ENCODE measurements at regions not wholly inside any gene's neighbourhood (a gene's known extent, or its start where the extent isn't known, plus 50 kb on each side); places are given as distances from the start of the nearest gene placed in this dataset.

GRCh38 chr2:58540681-58541080 lies 299.6 kb upstream of the FANCL start:
- Histone ChIP-seq H4K20me1 (ENCODE audit: insufficient read depth) (no peaks in the 10 kb centered on the region), H3K9me3 (ENCODE audit: low read length) (no peaks in the 10 kb centered on the region), H3K4me2 (ENCODE audit: low read length) (peak overlapping the region; percentile 43), H3K27me3 (ENCODE audit: insufficient read depth, low read depth, low read length) (no peaks in the 10 kb centered on the region), H3K4me3 (ENCODE audit: low read length) (peak overlapping the region; percentile 41), H3K27ac (ENCODE audit: low read length) (peak overlapping the region; percentile 57), H3K9ac (ENCODE audit: low read length) (peak overlapping the region; percentile 21), H3K36me3 (ENCODE audit: insufficient read depth, low read length) (no peaks in the 10 kb centered on the region), H3K79me2 (replicated peaks; ENCODE audit: insufficient read depth, low read length) (no peaks in the 10 kb centered on the region), H3F3A (ENCODE audit: insufficient read depth, low read length, poor library complexity, severe bottlenecking) (no peaks in the 10 kb centered on the region), H2AFZ (ENCODE audit: low read depth, low read length) (no peak overlapping the region), H3K9me2 (ENCODE audit: insufficient read depth, low read length) (no peaks in the 10 kb centered on the region)
- TF ChIP-seq CTCF (IDR thresholded peaks at IDR 0.05; ENCODE audit: poor library complexity, severe bottlenecking), result no peak
- TF ChIP-seq EP300 (conservative IDR thresholded peaks at IDR 0.05; ENCODE audit: poor library complexity, severe bottlenecking), result no peak
- no peak for TF ChIP-seq POLR2AphosphoS5 (IDR thresholded peaks at IDR 0.05)
- no peak for TF ChIP-seq MXI1 (conservative IDR thresholded peaks at IDR 0.05; ENCODE audit: poor library complexity, severe bottlenecking)
- no peak for TF ChIP-seq EZH2 (IDR thresholded peaks at IDR 0.05; ENCODE audit: borderline replicate concordance, insufficient read depth, low read length, poor library complexity, severe bottlenecking)

GRCh38 chr2:58539973-58540372 lies 298.8 kb upstream of the FANCL start:
- Histone ChIP-seq H3K4me3 (ENCODE audit: low read length) (peak overlapping the region; percentile 41), H3K9me3 (ENCODE audit: low read length) (no peaks in the 10 kb centered on the region), H3K9me2 (ENCODE audit: insufficient read depth, low read length) (no peaks in the 10 kb centered on the region), H3F3A (ENCODE audit: insufficient read depth, low read length, poor library complexity, severe bottlenecking) (no peaks in the 10 kb centered on the region), H3K27ac (ENCODE audit: low read length) (peak overlapping the region; percentile 57), H3K79me2 (replicated peaks; ENCODE audit: insufficient read depth, low read length) (no peaks in the 10 kb centered on the region), H4K20me1 (ENCODE audit: insufficient read depth) (no peaks in the 10 kb centered on the region), H3K9ac (ENCODE audit: low read length) (peak overlapping the region; percentile 21), H2AFZ (ENCODE audit: low read depth, low read length) (peak overlapping the region; percentile 1), H3K27me3 (ENCODE audit: insufficient read depth, low read depth, low read length) (no peaks in the 10 kb centered on the region), H3K4me2 (ENCODE audit: low read length) (peak overlapping the region; percentile 43), H3K36me3 (ENCODE audit: insufficient read depth, low read length) (no peaks in the 10 kb centered on the region)
- TF ChIP-seq EZH2 (IDR thresholded peaks at IDR 0.05; ENCODE audit: borderline replicate concordance, insufficient read depth, low read length, poor library complexity, severe bottlenecking) (no peak), REST (IDR thresholded peaks at IDR 0.05; ENCODE audit: borderline replicate concordance) (peak; percentile 99), POLR2AphosphoS5 (IDR thresholded peaks at IDR 0.05) (peak; percentile 48), RAD21 (conservative IDR thresholded peaks at IDR 0.05) (no peak), MXI1 (conservative IDR thresholded peaks at IDR 0.05; ENCODE audit: poor library complexity, severe bottlenecking) (no peak), EP300 (conservative IDR thresholded peaks at IDR 0.05; ENCODE audit: poor library complexity, severe bottlenecking) (peak; percentile 19), CTCF (IDR thresholded peaks at IDR 0.05; ENCODE audit: poor library complexity, severe bottlenecking) (no peak)
